B cell (primary cell): ENCODE measurements at regions not wholly inside any gene's neighbourhood (a gene's known extent, or its start where the extent isn't known, plus 50 kb on each side); places are given as distances from the start of the nearest gene placed in this dataset.

ENCODE experiments used
- ATAC-seq: fragments of 200-7000 bp; cut with Tn5 transposase; one replicate; pipeline ENCODE4 v1.10.0; 2021; ENCODE audit warnings: low read depth, mild to moderate bottlenecking, moderate number of reproducible peaks, moderate library complexity
- CTCF ChIA-PET: fragments of 350-600 bp; sonication (Branson Sonifier 250); formaldehyde crosslinking; loops from one replicate; lab custom pipeline; 2021; ENCODE audit warnings: antibody characterized with exemption, inconsistent platforms; lab: Charles Lee
- POLR2A ChIA-PET: fragments of 350-600 bp; sonication (Branson Sonifier 250); formaldehyde crosslinking; loops from one replicate; lab custom pipeline; 2021; ENCODE audit warnings: antibody characterized with exemption; lab: Charles Lee
- DNase-seq: peaks from one replicate; pipeline ENCODE4 v3.0.0; 2013
- H2AFZ ChIP-seq: 2 replicates; pipeline ENCODE4 v1.6.1; 2012; ENCODE audit warnings: mild to moderate bottlenecking, low read depth, low read length; ENCODE audit not compliant: insufficient read depth, poor library complexity, severe bottlenecking
- H3K27ac ChIP-seq, 2 donors: 1 replicate in 1 of 2; 2 replicates in 1 of 2; pipeline ENCODE4 v1.5.1; 2012 to 2013; ENCODE audit warnings: low read length in 2 of 2, mild to moderate bottlenecking in 2 of 2, moderate library complexity in 1 of 2
- H3K27me3 ChIP-seq, 4 experiments: fragments of 200-600 bp in 1 of 4; sonication (generic) in 1 of 4; replicated peaks in 1 of 4; 1 replicate in 2 of 4; 2 replicates in 2 of 4; pipeline versions ENCODE4 v1.6.1 to v1.7.0; 2013 to 2016; ENCODE audit warnings: low read length in 3 of 4, mild to moderate bottlenecking in 2 of 4, mixed read lengths in 1 of 4, moderate library complexity in 1 of 4; ENCODE audit not compliant: insufficient read depth in 4 of 4, control insufficient read depth in 3 of 4; ENCODE audit errors: control extremely low read depth in 1 of 4
- H3K36me3 ChIP-seq, 2 experiments: replicated peaks in 1 of 2; 1 replicate in 1 of 2; 2 replicates in 1 of 2; pipeline versions ENCODE4 v1.6.1 to v1.7.1; 2013; ENCODE audit warnings: low read length in 1 of 2; ENCODE audit not compliant: insufficient read depth in 2 of 2, control insufficient read depth in 1 of 2; ENCODE audit errors: control extremely low read depth in 1 of 2, extremely low read depth in 1 of 2
- H3K4me1 ChIP-seq, 2 donors: fragments of 200-600 bp in 1 of 2; sonication (generic) in 1 of 2; 1 replicate in 1 of 2; 2 replicates in 1 of 2; pipeline versions ENCODE4 v1.5.1 to v1.6.1; 2013 to 2017; ENCODE audit warnings: low read length in 2 of 2; ENCODE audit not compliant: control insufficient read depth in 2 of 2, insufficient read depth in 2 of 2
- H3K4me2 ChIP-seq: replicated peaks from 2 replicates; pipeline ENCODE3; 2012; ENCODE audit warnings: mild to moderate bottlenecking, low read depth, low read length; ENCODE audit not compliant: poor library complexity, severe bottlenecking
- H3K4me3 ChIP-seq, 5 experiments: fragments of 200-600 bp in 1 of 5; sonication (generic) in 1 of 5; 1 replicate in 3 of 5; 2 replicates in 2 of 5; pipeline versions ENCODE4 v1.5.1 to v1.7.0; 2011 to 2016; ENCODE audit warnings: low read length in 4 of 5, mild to moderate bottlenecking in 4 of 5, low read depth in 2 of 5, control low read depth in 1 of 5, moderate library complexity in 1 of 5; ENCODE audit not compliant: insufficient read depth in 1 of 5; ENCODE audit errors: control extremely low read depth in 1 of 5, extremely low read depth in 1 of 5
- H3K79me2 ChIP-seq: fragments of 200-600 bp; sonication (generic); one replicate; pipeline ENCODE4 v1.6.0; 2016; ENCODE audit warnings: low read length; ENCODE audit not compliant: control insufficient read depth, insufficient read depth
- H3K9ac ChIP-seq: fragments of 200-600 bp; sonication (generic); 2 replicates; pipeline ENCODE4 v1.6.1; 2017; ENCODE audit warnings: mild to moderate bottlenecking, low read length, moderate library complexity
- H3K9me3 ChIP-seq, 3 donors: one replicate each; pipeline versions ENCODE4 v1.6.1 to v1.7.1; 2013; ENCODE audit warnings: low read length in 2 of 3; ENCODE audit not compliant: control insufficient read depth in 2 of 3, insufficient read depth in 1 of 3; ENCODE audit errors: control extremely low read depth in 1 of 3
- H4K20me1 ChIP-seq: 2 replicates; pipeline ENCODE4 v1.6.0; 2012; ENCODE audit warnings: mild to moderate bottlenecking, low read length; ENCODE audit not compliant: insufficient read depth, control insufficient read depth, poor library complexity, severe bottlenecking
- H3K27ac Mint-ChIP-seq: one replicate; pipeline ENCODE4 v1.8.0; 2021; ENCODE audit warnings: mixed read lengths
- H3K27me3 Mint-ChIP-seq: one replicate; pipeline ENCODE4 v1.8.0; 2021; ENCODE audit warnings: mixed read lengths
- H3K4me1 Mint-ChIP-seq: one replicate; pipeline ENCODE4 v1.8.0; 2021; ENCODE audit warnings: mixed read lengths
- H3K4me3 Mint-ChIP-seq: one replicate; pipeline ENCODE4 v1.8.0; 2021; ENCODE audit warnings: mixed read lengths
- H3K9me3 Mint-ChIP-seq: one replicate; pipeline ENCODE4 v1.8.0; 2022; ENCODE audit warnings: mixed read lengths; ENCODE audit not compliant: insufficient read depth
- EZH2 ChIP-seq: IDR thresholded peaks from 2 replicates; pipeline ENCODE4 v1.6.1; 2012; ENCODE audit warnings: borderline replicate concordance, low read depth, mild to moderate bottlenecking, moderate library complexity, low read length; ENCODE audit not compliant: insufficient read depth, poor library complexity, severe bottlenecking
- WGBS: methylation state at CpG from one replicate; pipeline ENCODE4 v1.1.5; 2013; ENCODE audit warnings: missing lambda C conversion rate; ENCODE audit not compliant: insufficient coverage; 5-methylcytosine and 5-hydroxymethylcytosine counted together
- intact Hi-C: fragments of 100-400 bp; cut with micrococcal nuclease; formaldehyde crosslinking; loops from one replicate; pipeline ENCODE4 v1.10.0; 2022
- TF ChIP-seq, protein P1 (sequence below): fragments of 200-600 bp; IDR thresholded peaks from one replicate; pipeline ENCODE4 v1.8.0; 2022; ENCODE audit warnings: antibody characterized with exemption, mild to moderate bottlenecking

- Histone ChIP-seq H3K79me2 (no peaks in the 10 kb centered on the region), H3K4me3 (no peak overlapping the region), H3K27me3 (no peaks in the 10 kb centered on the region), H3K4me1 (no peaks in the 10 kb centered on the region), H3K9ac (no peak overlapping the region), H4K20me1 (no peaks in the 10 kb centered on the region), H3K27ac (no peak overlapping the region), H2AFZ (no peak overlapping the region), H3K4me2 (no peak overlapping the region), H3K36me3 (no peaks in the 10 kb centered on the region), H3K9me3 (no peaks in the 10 kb centered on the region)
- TF ChIP-seq, protein P1, sequence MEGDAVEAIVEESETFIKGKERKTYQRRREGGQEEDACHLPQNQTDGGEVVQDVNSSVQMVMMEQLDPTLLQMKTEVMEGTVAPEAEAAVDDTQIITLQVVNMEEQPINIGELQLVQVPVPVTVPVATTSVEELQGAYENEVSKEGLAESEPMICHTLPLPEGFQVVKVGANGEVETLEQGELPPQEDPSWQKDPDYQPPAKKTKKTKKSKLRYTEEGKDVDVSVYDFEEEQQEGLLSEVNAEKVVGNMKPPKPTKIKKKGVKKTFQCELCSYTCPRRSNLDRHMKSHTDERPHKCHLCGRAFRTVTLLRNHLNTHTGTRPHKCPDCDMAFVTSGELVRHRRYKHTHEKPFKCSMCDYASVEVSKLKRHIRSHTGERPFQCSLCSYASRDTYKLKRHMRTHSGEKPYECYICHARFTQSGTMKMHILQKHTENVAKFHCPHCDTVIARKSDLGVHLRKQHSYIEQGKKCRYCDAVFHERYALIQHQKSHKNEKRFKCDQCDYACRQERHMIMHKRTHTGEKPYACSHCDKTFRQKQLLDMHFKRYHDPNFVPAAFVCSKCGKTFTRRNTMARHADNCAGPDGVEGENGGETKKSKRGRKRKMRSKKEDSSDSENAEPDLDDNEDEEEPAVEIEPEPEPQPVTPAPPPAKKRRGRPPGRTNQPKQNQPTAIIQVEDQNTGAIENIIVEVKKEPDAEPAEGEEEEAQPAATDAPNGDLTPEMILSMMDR = no peak
- TF ChIP-seq EZH2 = no peak
- no peak for ATAC-seq
- H3K9me3 Mint-ChIP-seq = no peaks in the 10 kb centered on the region
- no peaks in the 10 kb centered on the region for H3K4me1 Mint-ChIP-seq
- CTCF ChIA-PET = no interaction called here
- WGBS = 82% methylated on average over 2 of the region's 2 CpGs
- H3K27me3 Mint-ChIP-seq = peaks cover 18% of the 10 kb centered on the region
- DNase-seq = no peak
- POLR2A ChIA-PET = no interaction called here
- intact Hi-C loops = no loop called here
- H3K27ac Mint-ChIP-seq = no peak overlapping the region
- H3K4me3 Mint-ChIP-seq = no peak overlapping the region
Measured at GRCh38 chr9:1683951-1684350, 331.2 kb upstream of the SMARCA2 start.

GRCh38 chr9:1698991-1699390 is 316.2 kb upstream of the SMARCA2 start:
- no peaks in the 10 kb centered on the region for H3K4me1 Mint-ChIP-seq
- Histone ChIP-seq H3K27me3 (no peaks in the 10 kb centered on the region), H3K27ac (no peak overlapping the region), H3K36me3 (no peaks in the 10 kb centered on the region), H2AFZ (no peak overlapping the region), H4K20me1 (no peaks in the 10 kb centered on the region), H3K9me3 (no peaks in the 10 kb centered on the region), H3K4me1 (no peaks in the 10 kb centered on the region), H3K79me2 (no peaks in the 10 kb centered on the region), H3K4me2 (no peak overlapping the region), H3K9ac (no peak overlapping the region), H3K4me3 (no peak overlapping the region)
- intact Hi-C loops = no loop called here
- no peak overlapping the region for H3K4me3 Mint-ChIP-seq
- no peak overlapping the region for H3K27ac Mint-ChIP-seq
- CTCF ChIA-PET = interaction anchor here (1.0 kb wide), 1 partner anchor 388 kb away, joined by 3 read pairs; no protein-coding TSS in a partner anchor
- no peaks in the 10 kb centered on the region for H3K9me3 Mint-ChIP-seq
- no peak for DNase-seq
- no peak for TF ChIP-seq EZH2
- TF ChIP-seq, protein P1 = no peak
- 88% methylated on average over 2 of the region's 5 CpGs for WGBS
- ATAC-seq = no peak
- peaks cover 4% of the 10 kb centered on the region for H3K27me3 Mint-ChIP-seq
- POLR2A ChIA-PET = no interaction called here
